ENCODE measurements at regions not wholly inside any gene's neighbourhood (a gene's known extent, or its start where the extent isn't known, plus 50 kb on each side); places are given as distances from the start of the nearest gene placed in this dataset.

GRCh38 chrX:69262036-69262936 lies 97.0 kb upstream of the PJA1 start:
- Histone ChIP-seq H4K20me1 (ENCODE audit: control insufficient read depth, insufficient read depth) (no peaks in the 10 kb centered on the region), H3K27ac (ENCODE audit: control insufficient read depth, insufficient read depth) (no peak overlapping the region), H3K4me3 (no peak overlapping the region), H3K27me3 (replicated peaks in 1 of 2; ENCODE audit: control insufficient read depth in 2 of 2, insufficient read depth in 2 of 2, low read length in 1 of 2) (peaks cover 0 to 2% of the 10 kb centered on the region in 2 experiments; a peak in 1 of 4 replicates), H2AFZ (ENCODE audit: control insufficient read depth, low read depth, low read length) (no peak overlapping the region), H3K9me3 (replicated peaks; ENCODE audit: control insufficient read depth, insufficient read depth, low read length) (no peaks in the 10 kb centered on the region), H3K4me1 (ENCODE audit: control insufficient read depth, insufficient read depth, low read length) (no peaks in the 10 kb centered on the region), H3K36me3 (ENCODE audit: control insufficient read depth in 2 of 2, insufficient read depth in 2 of 2, low read length in 1 of 2) (no peaks in the 10 kb centered on the region), H3K9ac (ENCODE audit: control insufficient read depth, insufficient read depth, low read length) (no peak overlapping the region), H3K79me2 (ENCODE audit: control insufficient read depth, insufficient read depth, low read length) (no peaks in the 10 kb centered on the region), H3K4me2 (ENCODE audit: control insufficient read depth, insufficient read depth) (no peak overlapping the region)
- no TSS peak for BruUV-seq (replicated peaks)
- WGBS (ENCODE audit: insufficient coverage, insufficient replicate concordance, low lambda C conversion rate, missing lambda C conversion rate): 40% methylated on average over 12 of the region's 12 CpGs
- no peak for ATAC-seq
- SMC1A ChIA-PET (ENCODE audit: uncharacterized antibody, unreplicated experiment): no interaction called here
- FAIRE-seq: no peak
- POLR2A ChIA-PET: no interaction called here
- in situ Hi-C loops (cut with MboI): no loop called here
- RAD21 ChIA-PET (ENCODE audit: unreplicated experiment): no interaction called here
- intact Hi-C loops (cut with micrococcal nuclease; ENCODE audit: unreplicated experiment): no loop called here
- no peak for DNase-seq (ENCODE audit: low read depth, low spot score)
- CTCF ChIA-PET: no interaction called here
- TF ChIP-seq SKIL (IDR thresholded peaks at IDR 0.05; ENCODE audit: low read depth, poor library complexity, severe bottlenecking): no peak
- no peak for TF ChIP-seq IRF4 (IDR thresholded peaks at IDR 0.05; ENCODE audit: low read depth, low read length)
- TF ChIP-seq PAX8 (IDR thresholded peaks at IDR 0.05): no peak
- TF ChIP-seq, protein P1, sequence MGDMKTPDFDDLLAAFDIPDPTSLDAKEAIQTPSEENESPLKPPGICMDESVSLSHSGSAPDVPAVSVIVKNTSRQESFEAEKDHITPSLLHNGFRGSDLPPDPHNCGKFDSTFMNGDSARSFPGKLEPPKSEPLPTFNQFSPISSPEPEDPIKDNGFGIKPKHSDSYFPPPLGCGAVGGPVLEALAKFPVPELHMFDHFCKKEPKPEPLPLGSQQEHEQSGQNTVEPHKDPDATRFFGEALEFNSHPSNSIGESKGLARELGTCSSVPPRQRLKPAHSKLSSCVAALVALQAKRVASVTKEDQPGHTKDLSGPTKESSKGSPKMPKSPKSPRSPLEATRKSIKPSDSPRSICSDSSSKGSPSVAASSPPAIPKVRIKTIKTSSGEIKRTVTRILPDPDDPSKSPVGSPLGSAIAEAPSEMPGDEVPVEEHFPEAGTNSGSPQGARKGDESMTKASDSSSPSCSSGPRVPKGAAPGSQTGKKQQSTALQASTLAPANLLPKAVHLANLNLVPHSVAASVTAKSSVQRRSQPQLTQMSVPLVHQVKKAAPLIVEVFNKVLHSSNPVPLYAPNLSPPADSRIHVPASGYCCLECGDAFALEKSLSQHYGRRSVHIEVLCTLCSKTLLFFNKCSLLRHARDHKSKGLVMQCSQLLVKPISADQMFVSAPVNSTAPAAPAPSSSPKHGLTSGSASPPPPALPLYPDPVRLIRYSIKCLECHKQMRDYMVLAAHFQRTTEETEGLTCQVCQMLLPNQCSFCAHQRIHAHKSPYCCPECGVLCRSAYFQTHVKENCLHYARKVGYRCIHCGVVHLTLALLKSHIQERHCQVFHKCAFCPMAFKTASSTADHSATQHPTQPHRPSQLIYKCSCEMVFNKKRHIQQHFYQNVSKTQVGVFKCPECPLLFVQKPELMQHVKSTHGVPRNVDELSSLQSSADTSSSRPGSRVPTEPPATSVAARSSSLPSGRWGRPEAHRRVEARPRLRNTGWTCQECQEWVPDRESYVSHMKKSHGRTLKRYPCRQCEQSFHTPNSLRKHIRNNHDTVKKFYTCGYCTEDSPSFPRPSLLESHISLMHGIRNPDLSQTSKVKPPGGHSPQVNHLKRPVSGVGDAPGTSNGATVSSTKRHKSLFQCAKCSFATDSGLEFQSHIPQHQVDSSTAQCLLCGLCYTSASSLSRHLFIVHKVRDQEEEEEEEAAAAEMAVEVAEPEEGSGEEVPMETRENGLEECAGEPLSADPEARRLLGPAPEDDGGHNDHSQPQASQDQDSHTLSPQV (IDR thresholded peaks at IDR 0.05): no peak
- TF ChIP-seq BACH1 (IDR thresholded peaks at IDR 0.05; ENCODE audit: borderline replicate concordance): no peak
- no peak for TF ChIP-seq ELK1 (IDR thresholded peaks at IDR 0.05; ENCODE audit: low read depth, low read length)
- TF ChIP-seq, protein P2, sequence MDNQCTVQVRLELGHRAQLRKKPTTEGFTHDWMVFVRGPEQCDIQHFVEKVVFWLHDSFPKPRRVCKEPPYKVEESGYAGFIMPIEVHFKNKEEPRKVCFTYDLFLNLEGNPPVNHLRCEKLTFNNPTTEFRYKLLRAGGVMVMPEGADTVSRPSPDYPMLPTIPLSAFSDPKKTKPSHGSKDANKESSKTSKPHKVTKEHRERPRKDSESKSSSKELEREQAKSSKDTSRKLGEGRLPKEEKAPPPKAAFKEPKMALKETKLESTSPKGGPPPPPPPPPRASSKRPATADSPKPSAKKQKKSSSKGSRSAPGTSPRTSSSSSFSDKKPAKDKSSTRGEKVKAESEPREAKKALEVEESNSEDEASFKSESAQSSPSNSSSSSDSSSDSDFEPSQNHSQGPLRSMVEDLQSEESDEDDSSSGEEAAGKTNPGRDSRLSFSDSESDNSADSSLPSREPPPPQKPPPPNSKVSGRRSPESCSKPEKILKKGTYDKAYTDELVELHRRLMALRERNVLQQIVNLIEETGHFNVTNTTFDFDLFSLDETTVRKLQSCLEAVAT (IDR thresholded peaks at IDR 0.05): no peak
- TF ChIP-seq SMC3 (IDR thresholded peaks at IDR 0.05; ENCODE audit: borderline replicate concordance, low read length): no peak
- no peak for TF ChIP-seq ZBTB40 (IDR thresholded peaks at IDR 0.05; ENCODE audit: borderline replicate concordance)
